ENCODE measurements at regions not wholly inside any gene's neighbourhood (a gene's known extent, or its start where the extent isn't known, plus 50 kb on each side); places are given as distances from the start of the nearest gene placed in this dataset.
A peak's percentile ranks its signal among the peaks of the same experiment; 100 is the strongest.

DNA sequence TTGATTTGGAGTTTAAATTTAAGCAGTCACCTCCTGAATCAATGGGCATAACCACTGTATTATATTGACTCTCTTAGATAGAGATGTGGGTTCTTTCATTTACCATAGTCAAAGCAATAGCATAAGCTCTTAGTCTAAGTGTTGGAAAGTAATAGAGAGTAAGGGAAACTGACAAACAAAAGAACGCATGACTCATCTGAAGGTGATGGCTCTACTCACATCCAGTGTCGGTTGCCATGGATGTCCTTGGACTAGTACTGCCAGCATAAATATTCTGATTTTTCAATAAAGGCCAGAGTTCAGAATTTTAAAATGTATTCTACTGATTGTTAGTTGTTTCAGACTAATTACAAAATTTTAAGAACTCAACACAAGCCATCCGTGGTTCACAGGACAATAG, 444.9 kb upstream of the DDI1 start:
- TF ChIP-seq, protein P1, sequence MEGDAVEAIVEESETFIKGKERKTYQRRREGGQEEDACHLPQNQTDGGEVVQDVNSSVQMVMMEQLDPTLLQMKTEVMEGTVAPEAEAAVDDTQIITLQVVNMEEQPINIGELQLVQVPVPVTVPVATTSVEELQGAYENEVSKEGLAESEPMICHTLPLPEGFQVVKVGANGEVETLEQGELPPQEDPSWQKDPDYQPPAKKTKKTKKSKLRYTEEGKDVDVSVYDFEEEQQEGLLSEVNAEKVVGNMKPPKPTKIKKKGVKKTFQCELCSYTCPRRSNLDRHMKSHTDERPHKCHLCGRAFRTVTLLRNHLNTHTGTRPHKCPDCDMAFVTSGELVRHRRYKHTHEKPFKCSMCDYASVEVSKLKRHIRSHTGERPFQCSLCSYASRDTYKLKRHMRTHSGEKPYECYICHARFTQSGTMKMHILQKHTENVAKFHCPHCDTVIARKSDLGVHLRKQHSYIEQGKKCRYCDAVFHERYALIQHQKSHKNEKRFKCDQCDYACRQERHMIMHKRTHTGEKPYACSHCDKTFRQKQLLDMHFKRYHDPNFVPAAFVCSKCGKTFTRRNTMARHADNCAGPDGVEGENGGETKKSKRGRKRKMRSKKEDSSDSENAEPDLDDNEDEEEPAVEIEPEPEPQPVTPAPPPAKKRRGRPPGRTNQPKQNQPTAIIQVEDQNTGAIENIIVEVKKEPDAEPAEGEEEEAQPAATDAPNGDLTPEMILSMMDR (IDR thresholded peaks at IDR 0.05; ENCODE audit: extremely low read depth, missing control alignments) = no peak
- no peak for DNase-seq (ENCODE audit: low spot score)

DNA sequence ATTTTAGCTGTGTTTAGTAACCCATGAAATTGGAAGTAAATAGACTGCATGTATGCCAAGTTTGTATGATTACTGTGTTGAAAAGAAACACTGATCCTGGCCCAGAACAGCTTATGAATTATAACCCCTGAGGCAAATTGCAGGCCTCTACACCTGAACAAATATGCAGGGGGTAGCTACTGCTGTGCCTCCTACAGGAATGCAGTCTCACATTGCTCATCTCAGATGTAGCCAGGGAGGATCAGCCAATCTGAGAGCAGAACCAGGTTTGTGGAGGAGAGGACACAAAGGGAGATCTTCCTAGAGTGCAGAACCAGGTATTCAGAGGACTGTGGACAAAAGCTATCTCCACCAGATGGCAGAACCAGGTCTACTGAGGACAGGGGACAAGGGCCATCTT, 442.2 kb upstream of the DDI1 start:
- no peak for DNase-seq (ENCODE audit: low spot score)
- TF ChIP-seq, protein P1 (IDR thresholded peaks at IDR 0.05; ENCODE audit: extremely low read depth, missing control alignments) = no peak

DNA sequence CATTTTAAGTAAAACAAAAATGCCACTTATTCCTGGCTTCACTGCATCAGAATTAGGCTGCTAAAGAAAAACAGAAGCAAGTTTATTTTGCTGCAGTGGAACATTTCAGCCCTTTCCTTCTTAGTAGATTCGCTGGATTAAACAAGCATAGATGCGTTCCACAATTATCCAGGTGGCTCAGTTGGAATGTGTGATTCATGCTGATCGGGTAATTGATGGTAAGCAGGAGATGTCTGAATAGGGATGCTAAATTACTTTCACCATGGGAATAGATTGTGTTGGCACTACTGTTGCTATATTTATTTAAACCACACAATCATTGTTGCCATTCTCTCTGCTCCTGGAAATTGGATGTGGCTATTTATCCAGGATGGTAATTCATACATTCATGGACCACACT, 440.1 kb upstream of the DDI1 start:
- DNase-seq (ENCODE audit: low spot score) = no peak
- TF ChIP-seq, protein P1 (IDR thresholded peaks at IDR 0.05; ENCODE audit: extremely low read depth, missing control alignments) = no peak

DNA sequence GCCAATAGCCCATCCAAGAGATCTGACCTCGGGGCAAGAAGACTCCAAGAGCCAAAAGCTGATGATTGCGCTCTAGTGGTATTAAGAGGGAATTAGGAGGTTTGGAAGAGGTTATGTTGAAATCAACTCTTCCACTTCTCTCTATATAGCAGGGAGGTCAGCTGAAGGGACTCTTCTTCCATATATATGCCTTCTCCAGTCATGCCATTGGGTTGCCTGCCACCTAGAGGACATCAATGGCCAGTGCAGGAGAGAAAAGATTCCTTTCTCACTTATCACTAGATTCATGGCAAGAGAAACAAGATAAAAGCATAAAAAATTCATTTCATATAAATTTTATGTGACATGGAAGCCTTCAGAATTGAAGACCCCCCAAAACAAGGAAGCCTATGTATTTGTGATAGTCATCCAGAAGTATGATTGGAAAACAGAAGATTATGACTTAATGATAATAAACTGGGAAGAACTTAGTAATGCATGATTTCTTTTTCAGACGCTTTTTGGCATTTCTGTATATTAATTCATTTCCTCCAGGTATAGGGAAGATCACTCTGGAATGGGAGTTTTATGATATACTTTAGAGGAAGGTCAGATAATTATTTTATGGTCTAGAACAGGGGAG, 435.1 kb upstream of the DDI1 start:
- TF ChIP-seq, protein P1 (IDR thresholded peaks at IDR 0.05; ENCODE audit: extremely low read depth, missing control alignments) = peak; percentile 81
- peak; percentile 45 for DNase-seq (ENCODE audit: low spot score)

DNA sequence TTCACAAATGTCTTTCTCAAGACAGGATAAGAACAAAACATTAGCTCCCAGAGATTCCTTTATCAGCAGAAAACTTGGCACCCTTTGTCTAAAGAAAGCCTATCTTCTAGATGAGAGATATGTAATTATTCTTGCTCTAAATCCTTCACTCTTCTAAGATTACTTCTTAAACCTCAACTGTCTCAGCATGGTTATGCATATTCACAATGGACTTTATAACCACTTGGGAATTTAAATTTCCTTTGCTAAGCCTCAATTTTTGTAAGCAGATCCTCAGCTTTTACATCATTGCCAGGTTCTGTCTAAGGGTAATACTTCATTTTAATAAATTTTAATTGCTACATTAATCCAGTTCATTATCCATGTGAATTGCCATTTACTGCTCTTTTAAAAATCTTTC, 433.6 kb upstream of the DDI1 start:
- TF ChIP-seq, protein P1 (IDR thresholded peaks at IDR 0.05; ENCODE audit: extremely low read depth, missing control alignments) = no peak
- DNase-seq (ENCODE audit: low spot score) = no peak

DNA sequence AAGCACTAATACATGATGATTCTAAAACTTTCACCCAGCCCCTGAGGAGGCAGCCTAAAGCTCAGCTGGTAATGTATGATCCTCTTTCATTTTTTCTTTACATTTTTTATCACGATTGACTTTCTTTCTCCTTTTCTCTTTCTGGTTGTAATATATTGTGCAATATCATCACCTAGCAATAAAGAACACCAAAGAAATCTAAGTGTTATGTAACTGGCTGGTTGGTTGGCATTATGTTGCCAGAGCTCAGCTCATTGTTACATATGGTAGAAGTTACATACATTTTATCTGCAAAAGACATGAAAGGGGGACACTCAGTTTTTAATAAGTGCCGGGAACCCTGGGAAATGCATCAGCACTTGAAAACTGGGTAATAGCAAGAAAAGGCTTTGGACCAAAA, 432.1 kb upstream of the DDI1 start:
- TF ChIP-seq, protein P1 (IDR thresholded peaks at IDR 0.05; ENCODE audit: extremely low read depth, missing control alignments) = no peak
- no peak for DNase-seq (ENCODE audit: low spot score)

DNA sequence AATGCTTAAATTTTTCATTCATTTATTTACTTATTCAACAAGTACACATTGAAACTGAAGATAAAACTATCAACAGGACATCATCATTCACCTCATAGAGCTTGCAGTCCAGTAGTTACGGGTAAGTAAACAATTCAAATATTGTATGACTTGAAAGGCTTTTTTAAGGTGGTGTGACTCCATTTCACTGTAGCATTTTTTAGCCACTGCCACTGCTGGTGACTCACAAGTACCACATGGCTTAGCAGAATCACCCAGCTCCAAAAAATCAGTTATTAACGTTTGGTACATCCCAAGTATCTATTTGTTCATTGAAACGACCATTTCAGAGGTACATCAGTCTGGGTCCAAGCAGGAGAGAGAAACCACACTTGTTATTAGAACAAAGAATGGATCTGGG, 427.9 kb upstream of the DDI1 start:
- TF ChIP-seq, protein P1 (IDR thresholded peaks at IDR 0.05; ENCODE audit: extremely low read depth, missing control alignments) = no peak
- no peak for DNase-seq (ENCODE audit: low spot score)
